DND-41 (cell line): ENCODE measurements at regions not wholly inside any gene's neighbourhood (a gene's known extent, or its start where the extent isn't known, plus 50 kb on each side); places are given as distances from the start of the nearest gene placed in this dataset.
A peak's percentile ranks its signal among the peaks of the same experiment; 100 is the strongest.

Experiments
- ATAC-seq: fragments of 200-7000 bp; cut with Tn5 transposase; 3 replicates; pipeline ENCODE4 v1.9.1; 2021; ENCODE audit warnings: low read depth; ENCODE audit not compliant: insufficient read depth
- DNase-seq: peaks from one replicate; pipeline ENCODE4 v3.0.0-alpha.2; 2020
- H2AFZ ChIP-seq: 2 replicates; pipeline ENCODE4 v1.6.0; 2012; ENCODE audit warnings: low read depth, low read length
- H3K27ac ChIP-seq: 2 replicates; pipeline ENCODE4 v1.5.1; 2012; ENCODE audit warnings: low read length, inconsistent platforms
- H3K27me3 ChIP-seq: fragments of 200-600 bp; sonication (generic); 2 replicates; pipeline ENCODE4 v1.6.0; 2012; ENCODE audit warnings: low read length, mild to moderate bottlenecking, inconsistent platforms; ENCODE audit not compliant: insufficient read depth, poor library complexity
- H3K36me3 ChIP-seq: 2 replicates; pipeline ENCODE4 v1.5.1; 2012; ENCODE audit warnings: low read length, inconsistent platforms; ENCODE audit not compliant: insufficient read depth
- H3K4me1 ChIP-seq: 2 replicates; pipeline ENCODE4 v1.5.1; 2012; ENCODE audit warnings: mild to moderate bottlenecking, low read length; ENCODE audit not compliant: insufficient read depth
- H3K4me2 ChIP-seq: 2 replicates; pipeline ENCODE4 v1.6.0; 2012; ENCODE audit warnings: mild to moderate bottlenecking, moderate library complexity, low read length, inconsistent platforms; ENCODE audit not compliant: insufficient read depth
- H3K4me3 ChIP-seq, 2 experiments: fragments of 200-600 bp in 1 of 2; shearing (Covaris generic) in 1 of 2; 2 replicates each; pipeline ENCODE4 v1.5.1; 2012 to 2016; ENCODE audit warnings: inconsistent platforms in 2 of 2, low read length in 2 of 2, mild to moderate bottlenecking in 2 of 2, low read depth in 1 of 2, moderate library complexity in 1 of 2
- H3K79me2 ChIP-seq: 2 replicates; pipeline ENCODE4 v1.6.0; 2012; ENCODE audit warnings: low read length, inconsistent platforms; ENCODE audit not compliant: insufficient read depth
- H3K9ac ChIP-seq: 2 replicates; pipeline ENCODE4 v1.6.0; 2012; ENCODE audit warnings: low read depth, mild to moderate bottlenecking, inconsistent platforms, low read length, moderate library complexity
- H3K9me3 ChIP-seq: 2 replicates; pipeline ENCODE4 v1.5.1; 2012; ENCODE audit warnings: low read length, moderate library complexity, mild to moderate bottlenecking, inconsistent platforms; ENCODE audit not compliant: insufficient read depth, severe bottlenecking
- H4K20me1 ChIP-seq: 2 replicates; pipeline ENCODE4 v1.6.0; 2012; ENCODE audit warnings: low read length; ENCODE audit not compliant: insufficient read depth
- CTCF ChIP-seq: IDR thresholded peaks from 2 replicates; pipeline ENCODE4 v1.5.1; 2012; ENCODE audit warnings: borderline replicate concordance, low read length, moderate library complexity, mild to moderate bottlenecking; ENCODE audit not compliant: poor library complexity, severe bottlenecking; ENCODE audit errors: extremely low read depth
- EZH2 ChIP-seq: IDR thresholded peaks from 3 replicates; pipeline ENCODE4 v1.6.1; 2012; ENCODE audit warnings: borderline replicate concordance, low read depth, mild to moderate bottlenecking, moderate library complexity, low read length, inconsistent platforms; ENCODE audit not compliant: severe bottlenecking

GRCh38 chr13:32905063-32905863 is 111.0 kb upstream of the KL start:
- no peaks in the 10 kb centered on the region for H3K4me1 ChIP-seq
- DNase-seq, result peak; percentile 7

GRCh38 chr13:32905864-32906180 is 110.4 kb upstream of the KL start:
- no peak for TF ChIP-seq CTCF
- TF ChIP-seq EZH2, result no peak
- DNase-seq, result no peak
- H3K36me3 ChIP-seq, result no peaks in the 10 kb centered on the region
- no peak overlapping the region for H3K4me2 ChIP-seq
- no peaks in the 10 kb centered on the region for H3K4me1 ChIP-seq
- ATAC-seq, result no peak
- H3K4me3 ChIP-seq, result no peak overlapping the region
- no peak overlapping the region for H3K9ac ChIP-seq
- no peak overlapping the region for H3K27ac ChIP-seq
- no peaks in the 10 kb centered on the region for H3K79me2 ChIP-seq
- H3K27me3 ChIP-seq, result no peaks in the 10 kb centered on the region
- no peak overlapping the region for H2AFZ ChIP-seq
- no peaks in the 10 kb centered on the region for H3K9me3 ChIP-seq
- no peaks in the 10 kb centered on the region for H4K20me1 ChIP-seq

More at GRCh38 chr13:32905063-32905863, 111.0 kb upstream of the KL start:
- Histone ChIP-seq H2AFZ (no peak overlapping the region), H3K27ac (no peak overlapping the region), H3K36me3 (no peaks in the 10 kb centered on the region), H3K27me3 (no peaks in the 10 kb centered on the region), H3K9me3 (no peaks in the 10 kb centered on the region), H3K4me3 (no peak overlapping the region), H3K4me2 (no peak overlapping the region), H3K9ac (no peak overlapping the region), H4K20me1 (no peaks in the 10 kb centered on the region), H3K79me2 (no peaks in the 10 kb centered on the region)
- peak; percentile 80 for ATAC-seq
- TF ChIP-seq EZH2 (no peak), CTCF (no peak)

GRCh38 chr13:32907211-32907610 is 109.0 kb upstream of the KL start:
- DNase-seq, result no peak
- Histone ChIP-seq H3K4me1 (no peaks in the 10 kb centered on the region), H3K4me2 (no peak overlapping the region), H2AFZ (no peak overlapping the region), H3K27ac (no peak overlapping the region), H3K79me2 (no peaks in the 10 kb centered on the region), H3K9ac (no peak overlapping the region), H3K36me3 (no peaks in the 10 kb centered on the region), H3K9me3 (no peaks in the 10 kb centered on the region), H3K27me3 (no peaks in the 10 kb centered on the region), H4K20me1 (no peaks in the 10 kb centered on the region), H3K4me3 (no peak overlapping the region)
- ATAC-seq, result no peak
- TF ChIP-seq CTCF, result no peak
- no peak for TF ChIP-seq EZH2

GRCh38 chr13:32910530-32910929 is 105.7 kb upstream of the KL start:
- Histone ChIP-seq H3K4me2 (no peak overlapping the region), H3K36me3 (no peaks in the 10 kb centered on the region), H4K20me1 (no peaks in the 10 kb centered on the region), H3K27me3 (no peaks in the 10 kb centered on the region), H3K4me3 (no peak overlapping the region), H3K27ac (no peak overlapping the region), H3K9me3 (no peaks in the 10 kb centered on the region), H3K79me2 (no peaks in the 10 kb centered on the region), H3K4me1 (no peaks in the 10 kb centered on the region), H2AFZ (no peak overlapping the region), H3K9ac (no peak overlapping the region)
- no peak for TF ChIP-seq EZH2
- no peak for TF ChIP-seq CTCF
- no peak for ATAC-seq
- no peak for DNase-seq
